Glutamatergic neuron (in vitro differentiated cells): ENCODE measurements at regions not wholly inside any gene's neighbourhood (a gene's known extent, or its start where the extent isn't known, plus 50 kb on each side); places are given as distances from the start of the nearest gene placed in this dataset.
A peak's percentile ranks its signal among the peaks of the same experiment; 100 is the strongest.

Experiments
- DNase-seq: peaks from one replicate; pipeline ENCODE4 v3.0.0; 2022
- H3K27ac Mint-ChIP-seq: one replicate; pipeline ENCODE4 v1.8.0; 2020; ENCODE audit warnings: mild to moderate bottlenecking, mixed read lengths, inconsistent platforms; ENCODE audit not compliant: unreplicated experiment
- H3K27me3 Mint-ChIP-seq: one replicate; pipeline ENCODE4 v1.8.0; 2020; ENCODE audit warnings: mild to moderate bottlenecking, moderate library complexity, mixed read lengths, inconsistent platforms; ENCODE audit not compliant: unreplicated experiment
- H3K36me3 Mint-ChIP-seq: one replicate; pipeline ENCODE4 v1.8.0; 2020; ENCODE audit warnings: mild to moderate bottlenecking, mixed read lengths, inconsistent platforms; ENCODE audit not compliant: unreplicated experiment
- H3K4me1 Mint-ChIP-seq: one replicate; pipeline ENCODE4 v1.8.0; 2020; ENCODE audit warnings: mild to moderate bottlenecking, low read depth, mixed read lengths, inconsistent platforms; ENCODE audit not compliant: unreplicated experiment
- H3K4me3 Mint-ChIP-seq: one replicate; pipeline ENCODE4 v1.8.0; 2020; ENCODE audit warnings: mild to moderate bottlenecking, mixed read lengths, inconsistent platforms; ENCODE audit not compliant: unreplicated experiment
- H3K9me3 Mint-ChIP-seq: one replicate; pipeline ENCODE4 v1.8.0; 2020; ENCODE audit warnings: mild to moderate bottlenecking, moderate library complexity, mixed read lengths, inconsistent platforms; ENCODE audit not compliant: unreplicated experiment
- TF ChIP-seq, protein P1 (sequence below): fragments of 200-600 bp; sonication (generic); IDR thresholded peaks from one replicate; pipeline ENCODE4 v1.5.0; 2021; ENCODE audit not compliant: partially characterized antibody, unreplicated experiment

- Mint-ChIP-seq H3K27ac (peak overlapping the region; percentile 60), H3K36me3 (peaks cover 7% of the 10 kb centered on the region), H3K4me1 (peaks cover 15% of the 10 kb centered on the region), H3K4me3 (peak overlapping the region; percentile 36), H3K27me3 (peaks cover 3% of the 10 kb centered on the region), H3K9me3 (peaks cover 8% of the 10 kb centered on the region)
- no peak for DNase-seq
- TF ChIP-seq, protein P1, sequence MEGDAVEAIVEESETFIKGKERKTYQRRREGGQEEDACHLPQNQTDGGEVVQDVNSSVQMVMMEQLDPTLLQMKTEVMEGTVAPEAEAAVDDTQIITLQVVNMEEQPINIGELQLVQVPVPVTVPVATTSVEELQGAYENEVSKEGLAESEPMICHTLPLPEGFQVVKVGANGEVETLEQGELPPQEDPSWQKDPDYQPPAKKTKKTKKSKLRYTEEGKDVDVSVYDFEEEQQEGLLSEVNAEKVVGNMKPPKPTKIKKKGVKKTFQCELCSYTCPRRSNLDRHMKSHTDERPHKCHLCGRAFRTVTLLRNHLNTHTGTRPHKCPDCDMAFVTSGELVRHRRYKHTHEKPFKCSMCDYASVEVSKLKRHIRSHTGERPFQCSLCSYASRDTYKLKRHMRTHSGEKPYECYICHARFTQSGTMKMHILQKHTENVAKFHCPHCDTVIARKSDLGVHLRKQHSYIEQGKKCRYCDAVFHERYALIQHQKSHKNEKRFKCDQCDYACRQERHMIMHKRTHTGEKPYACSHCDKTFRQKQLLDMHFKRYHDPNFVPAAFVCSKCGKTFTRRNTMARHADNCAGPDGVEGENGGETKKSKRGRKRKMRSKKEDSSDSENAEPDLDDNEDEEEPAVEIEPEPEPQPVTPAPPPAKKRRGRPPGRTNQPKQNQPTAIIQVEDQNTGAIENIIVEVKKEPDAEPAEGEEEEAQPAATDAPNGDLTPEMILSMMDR = no peak
These were observed 92.3 kb upstream of the B3GAT1 start for GRCh38 chr11:134504146-134504905.

GRCh38 chr11:134503596-134503995 is 91.6 kb upstream of the B3GAT1 start:
- Mint-ChIP-seq H3K27me3 (no peaks in the 10 kb centered on the region), H3K36me3 (peaks cover 12% of the 10 kb centered on the region), H3K9me3 (peaks cover 7% of the 10 kb centered on the region), H3K27ac (no peak overlapping the region), H3K4me3 (no peak overlapping the region), H3K4me1 (peaks cover 18% of the 10 kb centered on the region)
- TF ChIP-seq, protein P1 = no peak
- DNase-seq = no peak

- H3K27ac Mint-ChIP-seq = no peak overlapping the region
- TF ChIP-seq, protein P1 = no peak
- DNase-seq = no peak
- H3K4me1 Mint-ChIP-seq = peaks cover 18% of the 10 kb centered on the region
- H3K36me3 Mint-ChIP-seq = peaks cover 12% of the 10 kb centered on the region
- no peak overlapping the region for H3K4me3 Mint-ChIP-seq
- no peaks in the 10 kb centered on the region for H3K27me3 Mint-ChIP-seq
- peaks cover 7% of the 10 kb centered on the region for H3K9me3 Mint-ChIP-seq
These were observed 91.1 kb upstream of the B3GAT1 start for GRCh38 chr11:134503100-134503499.

GRCh38 chr11:134502153-134502550 is 90.1 kb upstream of the B3GAT1 start:
- DNase-seq = no peak
- peaks cover 18% of the 10 kb centered on the region for H3K4me1 Mint-ChIP-seq

More at GRCh38 chr11:134502153-134502550, 90.1 kb upstream of the B3GAT1 start:
- no peaks in the 10 kb centered on the region for H3K27me3 Mint-ChIP-seq
- TF ChIP-seq, protein P1 = no peak
- peaks cover 14% of the 10 kb centered on the region for H3K36me3 Mint-ChIP-seq
- no peak overlapping the region for H3K27ac Mint-ChIP-seq
- peaks cover 5% of the 10 kb centered on the region for H3K9me3 Mint-ChIP-seq
- H3K4me3 Mint-ChIP-seq = no peak overlapping the region
